H1 (cell line): ENCODE measurements at regions not wholly inside any gene's neighbourhood (a gene's known extent, or its start where the extent isn't known, plus 50 kb on each side); places are given as distances from the start of the nearest gene placed in this dataset.

ENCODE experiments used
- CBX8 ChIP-seq: fragments of 300-800, 300-1000 bp; sonication (generic); IDR thresholded peaks from 2 replicates; pipeline ENCODE4 v1.7.1; 2016; ENCODE audit warnings: low read depth, low read length, borderline replicate concordance

- no peak for TF ChIP-seq CBX8
Observed at GRCh38 chr10:10849306-10849705, 168.4 kb upstream of the CELF2 start (continued).
